ENCODE measurements at regions not wholly inside any gene's neighbourhood (a gene's known extent, or its start where the extent isn't known, plus 50 kb on each side); places are given as distances from the start of the nearest gene placed in this dataset.

GRCh38 chr7:123292227-123292626 is 92.5 kb upstream of the SLC13A1 start:
- TF ChIP-seq CTCF (IDR thresholded peaks at IDR 0.05): no peak
- no peak for TF ChIP-seq USF2 (IDR thresholded peaks at IDR 0.05; ENCODE audit: borderline replicate concordance, low read depth, low read length)
- TF ChIP-seq CHD2 (IDR thresholded peaks at IDR 0.05; ENCODE audit: low read length, partially characterized antibody): no peak
- TF ChIP-seq ZBTB33 (IDR thresholded peaks at IDR 0.05; ENCODE audit: borderline replicate concordance, low read depth): no peak
- TF ChIP-seq GABPA (IDR thresholded peaks at IDR 0.05; ENCODE audit: low read depth): no peak
- TF ChIP-seq MXI1 (IDR thresholded peaks at IDR 0.05; ENCODE audit: low read depth, low read length): no peak
- no peak for TF ChIP-seq EP300 (IDR thresholded peaks at IDR 0.05; ENCODE audit: borderline replicate concordance in 1 of 2, low read depth in 1 of 2, low read length in 1 of 2)
- TF ChIP-seq MEF2A (IDR thresholded peaks at IDR 0.05; ENCODE audit: borderline replicate concordance, low read depth): no peak
- TF ChIP-seq TAF1 (IDR thresholded peaks at IDR 0.05; ENCODE audit: borderline replicate concordance, low read depth, low read length): no peak

All from SK-N-SH (cell line).